BJ (cell line): ENCODE measurements at regions not wholly inside any gene's neighbourhood (a gene's known extent, or its start where the extent isn't known, plus 50 kb on each side); places are given as distances from the start of the nearest gene placed in this dataset.

Source experiments
- CTCF ChIA-PET: fragments of 350-600 bp; formaldehyde crosslinking; extraction: SDS; loops from one replicate; lab custom pipeline; 2021; ENCODE audit warnings: antibody characterized with exemption, inconsistent platforms; lab: Yijun Ruan, JAX
- POLR2A ChIA-PET: fragments of 300-600 bp; sonication (Branson Sonifier 250); formaldehyde crosslinking; extraction: SDS; loops from one replicate; lab custom pipeline; 2021; ENCODE audit warnings: antibody characterized with exemption; lab: Charles Lee
- DNase-seq: peaks from one replicate; pipeline ENCODE4 v3.0.0-alpha.2; 2011; ENCODE audit warnings: low read depth
- H3K27me3 ChIP-seq: 2 replicates; pipeline ENCODE4 v1.6.0; 2011; ENCODE audit warnings: low read length; ENCODE audit not compliant: control insufficient read depth, insufficient read depth
- H3K36me3 ChIP-seq: 2 replicates; pipeline ENCODE4 v1.5.1; 2011; ENCODE audit warnings: low read length; ENCODE audit not compliant: control insufficient read depth, insufficient read depth
- H3K4me3 ChIP-seq: 2 replicates; pipeline ENCODE4 v1.5.1; 2011; ENCODE audit warnings: low read depth, mild to moderate bottlenecking, control low read depth, low read length
- CTCF ChIP-seq: IDR thresholded peaks from 2 replicates; pipeline ENCODE4 v1.5.1; 2011; ENCODE audit warnings: low read depth, mild to moderate bottlenecking, control low read depth, inconsistent platforms, low read length, moderate library complexity; ENCODE audit not compliant: insufficient read depth

GRCh38 chr20:57941604-57942381 lies 232.0 kb upstream of the PMEPA1 start:
- CTCF ChIA-PET: no interaction called here
- no peak for TF ChIP-seq CTCF
- POLR2A ChIA-PET: no interaction called here
- peaks cover 7% of the 10 kb centered on the region for H3K27me3 ChIP-seq
- DNase-seq: no peak
- no peaks in the 10 kb centered on the region for H3K36me3 ChIP-seq
- H3K4me3 ChIP-seq: no peak overlapping the region

- Histone ChIP-seq H3K36me3 (no peaks in the 10 kb centered on the region), H3K27me3 (peaks cover 7% of the 10 kb centered on the region), H3K4me3 (no peak overlapping the region)
- ChIA-PET POLR2A (no interaction called here), CTCF (no interaction called here)
- TF ChIP-seq CTCF: no peak
- no peak for DNase-seq
These were observed 231.2 kb upstream of the PMEPA1 start for GRCh38 chr20:57940868-57941522.

GRCh38 chr20:57940376-57940775 lies 230.6 kb upstream of the PMEPA1 start:
- DNase-seq: no peak
- Histone ChIP-seq H3K27me3 (peaks cover 7% of the 10 kb centered on the region), H3K36me3 (no peaks in the 10 kb centered on the region), H3K4me3 (no peak overlapping the region)
- ChIA-PET POLR2A (no interaction called here), CTCF (no interaction called here)
- TF ChIP-seq CTCF: no peak

GRCh38 chr20:57939499-57939898 lies 229.7 kb upstream of the PMEPA1 start:
- Histone ChIP-seq H3K36me3 (no peaks in the 10 kb centered on the region), H3K4me3 (no peak overlapping the region), H3K27me3 (peaks cover 7% of the 10 kb centered on the region)
- CTCF ChIA-PET: no interaction called here
- no peak for TF ChIP-seq CTCF
- POLR2A ChIA-PET: no interaction called here
- no peak for DNase-seq
